K562 (cell line): ENCODE measurements at regions not wholly inside any gene's neighbourhood (a gene's known extent, or its start where the extent isn't known, plus 50 kb on each side); places are given as distances from the start of the nearest gene placed in this dataset.

Experiments used
- ATAC-seq: fragments of 200-7000 bp; cut with Tn5 transposase; 3 replicates; pipeline ENCODE4 v1.9.1; 2020; ENCODE audit warnings: moderate library complexity
- BruUV-seq: library from RNA; stranded (reverse); fragments of 400-500 nt; replicated peaks from 2 replicates; lab custom pipeline; 2021; lab: Mats Ljungman, UMichigan
- CTCF ChIA-PET: fragments of 300-600 bp; formaldehyde crosslinking; extraction: SDS; loops from one replicate; lab custom pipeline; 2021; ENCODE audit warnings: low intra/inter-chr PET ratio; lab: Yijun Ruan, JAX
- POLR2A ChIA-PET: fragments of 300-600, 350-650 bp; sonication (Branson Sonifier 250); formaldehyde crosslinking; extraction: SDS; loops from one replicate; lab custom pipeline; 2021; ENCODE audit warnings: antibody characterized with exemption, inconsistent platforms; lab: Yijun Ruan, JAX
- DNase-seq, 4 experiments: peaks; one replicate each; pipeline versions ENCODE4 v3.0.0 to v3.0.0-alpha.2; 2011 to 2018; ENCODE audit warnings: low spot score in 3 of 4, mixed read lengths in 3 of 4; ENCODE audit errors: extremely low read depth in 1 of 4
- FAIRE-seq: peaks from 2 replicates; lab custom pipeline; 2011; peaks lifted over from hg19 to GRCh38; lab: Jason Lieb, UNC
- H2AFZ ChIP-seq: 2 replicates; pipeline ENCODE4 v1.6.0; 2011; ENCODE audit warnings: low read depth, low read length, control low read depth, inconsistent platforms
- H3K27ac ChIP-seq: fragments of 200-600 bp; 3 replicates; pipeline ENCODE4 v1.8.0; 2011; ENCODE audit warnings: low read depth, mild to moderate bottlenecking, control low read depth, inconsistent platforms, low read length, moderate library complexity, mixed read lengths; ENCODE audit errors: extremely low read depth
- H3K27me3 ChIP-seq, 2 experiments: fragments of 300-600 bp in 1 of 2; 2 replicates in 1 of 2; 3 replicates in 1 of 2; pipeline versions ENCODE4 v1.6.0 to v1.8.0; 2011; ENCODE audit warnings: inconsistent platforms in 2 of 2, low read length in 2 of 2, mild to moderate bottlenecking in 1 of 2, mixed read lengths in 1 of 2, moderate library complexity in 1 of 2; ENCODE audit not compliant: control insufficient read depth in 2 of 2, insufficient read depth in 2 of 2
- H3K36me3 ChIP-seq: fragments of 300-600 bp; 3 replicates; pipeline ENCODE4 v1.8.0; 2011; ENCODE audit warnings: mild to moderate bottlenecking, low read length, inconsistent platforms; ENCODE audit not compliant: control insufficient read depth, insufficient read depth
- H3K4me1 ChIP-seq, 2 experiments: fragments of 200-600 bp in 1 of 2; replicated peaks in 1 of 2; 2 replicates in 1 of 2; 3 replicates in 1 of 2; pipeline versions ENCODE4 v1.5.1 to v1.8.0; 2011; ENCODE audit warnings: inconsistent platforms in 2 of 2, low read length in 2 of 2, mild to moderate bottlenecking in 1 of 2, mixed read lengths in 1 of 2, moderate library complexity in 1 of 2; ENCODE audit not compliant: control insufficient read depth in 2 of 2, insufficient read depth in 2 of 2
- H3K4me2 ChIP-seq: 2 replicates; pipeline ENCODE4 v1.6.1; 2011; ENCODE audit warnings: low read length, control low read depth, inconsistent platforms, mixed read lengths; ENCODE audit not compliant: insufficient read depth
- H3K4me3 ChIP-seq: fragments of 200-600 bp; sonication (generic), shearing (Covaris generic); 2 replicates; pipeline ENCODE4 v1.5.1; 2016; ENCODE audit warnings: control low read depth, inconsistent platforms
- H3K79me2 ChIP-seq: fragments of 200-600 bp; 3 replicates; pipeline ENCODE4 v1.8.0; 2011; ENCODE audit warnings: low read length, inconsistent platforms; ENCODE audit not compliant: control insufficient read depth, insufficient read depth
- H3K9ac ChIP-seq, 2 experiments: 2 replicates each; pipeline versions ENCODE4 v1.6.0 to v1.6.1; 2011; ENCODE audit warnings: low read depth in 2 of 2, low read length in 2 of 2, control low read depth in 1 of 2, inconsistent platforms in 1 of 2, mild to moderate bottlenecking in 1 of 2, mixed read lengths in 1 of 2; ENCODE audit not compliant: insufficient read depth in 1 of 2
- H3K9me1 ChIP-seq: one replicate; pipeline ENCODE4 v1.6.0; 2011; ENCODE audit warnings: inconsistent platforms, mild to moderate bottlenecking, low read length, moderate library complexity; ENCODE audit not compliant: control insufficient read depth, insufficient read depth
- H3K9me3 ChIP-seq: replicated peaks from 2 replicates; pipeline ENCODE4 v1.5.1; 2011; ENCODE audit warnings: low read depth, low read length, inconsistent platforms; ENCODE audit not compliant: control insufficient read depth, insufficient read depth
- H4K20me1 ChIP-seq: replicated peaks from 2 replicates; pipeline ENCODE4 v1.6.1; 2011; ENCODE audit warnings: low read length, inconsistent platforms, mixed read lengths; ENCODE audit not compliant: control insufficient read depth, insufficient read depth
- ARID3A ChIP-seq: IDR thresholded peaks from 2 replicates; pipeline ENCODE4 v1.6.1; 2012; ENCODE audit warnings: low read depth, low read length, improper control_type of control experiment, borderline replicate concordance
- ATF6 ChIP-seq: sonication (generic); formaldehyde crosslinking; IDR thresholded peaks from 2 replicates; pipeline ENCODE4 v1.4.0; 2020; ENCODE audit warnings: mild to moderate bottlenecking, missing genetic modification reagents
- ATF7 ChIP-seq: fragments of 450-650 bp; IDR thresholded peaks from 2 replicates; pipeline ENCODE4 v1.7.1; 2014; ENCODE audit warnings: mild to moderate bottlenecking, moderate library complexity
- BCLAF1 ChIP-seq, 2 experiments: fragments of 450-650 bp in 1 of 2; IDR thresholded peaks; 2 replicates each; pipeline ENCODE4 v1.6.1; 2011 to 2017; ENCODE audit warnings: low read depth in 2 of 2, antibody characterized with exemption in 1 of 2, borderline replicate concordance in 1 of 2, low read length in 1 of 2, mild to moderate bottlenecking in 1 of 2, mixed read lengths in 1 of 2; ENCODE audit not compliant: control insufficient read depth in 1 of 2
- BRF1 ChIP-seq: IDR thresholded peaks from 3 replicates; pipeline ENCODE4 v1.6.1; 2011; ENCODE audit warnings: borderline replicate concordance, mild to moderate bottlenecking; ENCODE audit not compliant: insufficient read length; ENCODE audit errors: extremely low read depth
- CC2D1A ChIP-seq: fragments of 450-650 bp; IDR thresholded peaks from 2 replicates; pipeline ENCODE4 v1.6.1; 2017; ENCODE audit warnings: mild to moderate bottlenecking
- CTBP1 ChIP-seq: fragments of 450-650 bp; IDR thresholded peaks from 2 replicates; pipeline ENCODE4 v1.6.1; 2016; ENCODE audit warnings: borderline replicate concordance
- EHMT2 ChIP-seq: fragments of 450-650 bp; IDR thresholded peaks from 2 replicates; pipeline ENCODE4 v1.6.1; 2018; ENCODE audit warnings: antibody characterized with exemption
- HIVEP1 ChIP-seq: fragments of 250-450 bp; sonication (Bioruptor Pico); IDR thresholded peaks from 2 replicates; pipeline ENCODE4 v1.4.0; 2020; ENCODE audit warnings: mild to moderate bottlenecking
- KDM2B ChIP-seq: fragments of 250-450 bp; sonication (Bioruptor Pico); IDR thresholded peaks from 2 replicates; pipeline ENCODE4 v1.8.0; 2021; ENCODE audit warnings: mild to moderate bottlenecking, moderate library complexity
- MAFK ChIP-seq: IDR thresholded peaks from 2 replicates; pipeline ENCODE4 v1.6.1; 2011; ENCODE audit warnings: low read length, improper control_type of control experiment
- STAT5A ChIP-seq: IDR thresholded peaks from 2 replicates; pipeline ENCODE4 v1.6.1; 2012; ENCODE audit warnings: low read length, inconsistent platforms, borderline replicate concordance
- TCF7L2 ChIP-seq: fragments of 150-350 bp; IDR thresholded peaks from 2 replicates; pipeline ENCODE4 v1.6.1; 2016; ENCODE audit warnings: low read depth, mild to moderate bottlenecking, low read length, moderate library complexity
- THAP12 ChIP-seq: fragments of 250-450 bp; sonication (Bioruptor Pico); IDR thresholded peaks from 2 replicates; pipeline ENCODE4 v1.9.0; 2021; ENCODE audit warnings: mild to moderate bottlenecking, inconsistent platforms
- ZNF384 ChIP-seq: IDR thresholded peaks from 2 replicates; pipeline ENCODE4 v1.6.1; 2012; ENCODE audit warnings: low read depth, low read length, improper control_type of control experiment
- WGBS: fragments of 100-300 bp; shearing (Covaris generic); methylation state at CpG from one replicate; pipeline ENCODE4 v1.1.6; 2016; ENCODE audit warnings: low coverage, mixed read lengths; ENCODE audit not compliant: insufficient coverage; ENCODE audit errors: missing lambda C conversion rate; 5-methylcytosine and 5-hydroxymethylcytosine counted together
- in situ Hi-C: fragments of 300-500 bp; cut with MboI; formaldehyde crosslinking; loops from 4 replicates; pipeline ENCODE4 v1.15.0; 2018; ENCODE audit warnings: inconsistent platforms, mixed read lengths
- intact Hi-C: fragments of 100-400 bp; cut with micrococcal nuclease; formaldehyde crosslinking; loops from 2 replicates; pipeline ENCODE4 v1.14.2; 2022

GRCh38 chr1:79188337-79188736, 181.8 kb upstream of the ADGRL4 start:
- Histone ChIP-seq H2AFZ (no peak overlapping the region), H3K4me3 (no peak overlapping the region), H3K9me3 (no peaks in the 10 kb centered on the region), H3K79me2 (no peaks in the 10 kb centered on the region), H3K9ac (no peak overlapping the region), H3K9me1 (no peaks in the 10 kb centered on the region), H3K36me3 (no peaks in the 10 kb centered on the region), H3K4me2 (no peak overlapping the region), H3K27me3 (no peaks in the 10 kb centered on the region), H3K27ac (no peak overlapping the region), H3K4me1 (no peaks in the 10 kb centered on the region), H4K20me1 (no peaks in the 10 kb centered on the region)
- POLR2A ChIA-PET: no interaction called here
- ATAC-seq: no peak
- 0% methylated on average over 2 of the region's 2 CpGs for WGBS
- CTCF ChIA-PET: no interaction called here
- in situ Hi-C loops (no loop called here), intact Hi-C loops (no loop called here)
- no peak for DNase-seq
- no peak for FAIRE-seq
- no TSS peak for BruUV-seq
- TF ChIP-seq THAP12 (CRISPR knock-in tag) (no peak), CC2D1A (no peak), CTBP1 (no peak), HIVEP1 (CRISPR knock-in tag) (no peak), EHMT2 (no peak), KDM2B (CRISPR knock-in tag) (no peak), ATF6 (CRISPR knock-in tag) (no peak), MAFK (no peak), ARID3A (no peak), BRF1 (no peak), BCLAF1 (IDR thresholded peaks at IDR 0.05; ENCODE audit: borderline replicate concordance in 1 of 2, control insufficient read depth in 1 of 2, low read depth in 2 of 2, low read length in 1 of 2) (no peak), ZNF384 (no peak), ATF7 (no peak), TCF7L2 (no peak), STAT5A (no peak)
